Right lobe of liver (tissue), 6 donors: ENCODE measurements at regions not wholly inside any gene's neighbourhood (a gene's known extent, or its start where the extent isn't known, plus 50 kb on each side); places are given as distances from the start of the nearest gene placed in this dataset.
A peak's percentile ranks its signal among the peaks of the same experiment; 100 is the strongest.

ENCODE experiments used
- ATAC-seq, 4 donors: fragments of 200-7000 bp; cut with Tn5 transposase; one replicate each; pipeline ENCODE4 v1.9.1; 2020; ENCODE audit warnings: mild to moderate bottlenecking in 4 of 4, moderate library complexity in 4 of 4
- DNase-seq, 3 donors: peaks; one replicate each; pipeline ENCODE4 v3.0.0-alpha.2; 2020
- H3K27ac ChIP-seq, 3 donors: fragments of 200-600 bp; one replicate each; pipeline ENCODE4 v1.8.0; 2022
- H3K27me3 ChIP-seq, 2 donors: fragments of 200-600 bp; one replicate each; pipeline ENCODE4 v1.8.0; 2022
- H3K36me3 ChIP-seq, 4 donors: fragments of 200-600 bp; sonication (generic) in 1 of 4; one replicate each; pipeline versions ENCODE4 v1.5.1 to v1.8.0; 2017 to 2022; ENCODE audit warnings: control low read depth in 1 of 4
- H3K4me1 ChIP-seq, 4 donors: fragments of 200-600 bp; sonication (generic) in 1 of 4; one replicate each; pipeline versions ENCODE4 v1.5.1 to v1.8.0; 2017 to 2022; ENCODE audit warnings: control low read depth in 1 of 4
- H3K4me3 ChIP-seq, 3 donors: fragments of 200-600 bp; one replicate each; pipeline ENCODE4 v1.8.0; 2022
- H3K9me3 ChIP-seq, 4 donors: fragments of 200-600 bp; sonication (generic) in 1 of 4; one replicate each; pipeline versions ENCODE4 v1.5.1 to v1.8.0; 2017 to 2022; ENCODE audit warnings: control low read depth in 1 of 4
- CTCF ChIP-seq, 4 donors: fragments of 200-600 bp in 3 of 4; fragments of 450-650 bp in 1 of 4; IDR thresholded peaks; one replicate each; pipeline versions ENCODE4 v1.5.1 to v1.8.0; 2016 to 2022; ENCODE audit warnings: antibody characterized with exemption in 4 of 4, mild to moderate bottlenecking in 2 of 4
- POLR2A ChIP-seq: fragments of 450-650 bp; IDR thresholded peaks from one replicate; pipeline ENCODE4 v1.6.1; 2017; ENCODE audit warnings: antibody characterized with exemption, mild to moderate bottlenecking
- WGBS: methylation state at CpG from one replicate; pipeline ENCODE4 v1.1.6; 2018; ENCODE audit warnings: low coverage, low lambda C conversion rate; ENCODE audit not compliant: insufficient coverage; ENCODE audit errors: missing lambda C conversion rate; 5-methylcytosine and 5-hydroxymethylcytosine counted together
- intact Hi-C, 2 donors: fragments of 100-400 bp; cut with DNase I; formaldehyde crosslinking; loops; one replicate each; pipeline versions ENCODE4 v1.11.2 to v1.14.1; 2022
- donor health status: DM: no; HTN: yes; CAD: no.
- donor health status: DM: no; HTN: no; CAD: no.
- donor health status: DM: no; HTN: no; CAD: no.
- donor health status: DM: no; HTN: yes; CAD: no.
- donor health status: DM: no; HTN: yes; CAD: no.

GRCh38 chr14:73795974-73796373 is 55.7 kb upstream of the PTGR2 start:
- intact Hi-C loops, result no loop called here
- H3K27me3 ChIP-seq, result no peaks in the 10 kb centered on the region
- H3K4me1 ChIP-seq, result peaks cover 0 to 29% (median 11%) of the 10 kb centered on the region in 4 donors
- H3K9me3 ChIP-seq, result no peaks in the 10 kb centered on the region
- peak overlapping the region in 2 of 3 donors; percentile 15 to 61 for H3K27ac ChIP-seq
- 8% methylated on average over 1 of the region's 1 CpG for WGBS
- DNase-seq (peak; percentile 59 to 73 (median 65)), ATAC-seq (peak; percentile 76 to 89 (median 84))
- TF ChIP-seq POLR2A (no peak), CTCF (IDR thresholded peaks at IDR 0.05) (no peak)
- H3K36me3 ChIP-seq, result no peaks in the 10 kb centered on the region
- no peak overlapping the region for H3K4me3 ChIP-seq

- Histone ChIP-seq H3K27ac (peak overlapping the region; percentile 49 to 71 (median 61)), H3K9me3 (no peaks in the 10 kb centered on the region), H3K27me3 (no peaks in the 10 kb centered on the region), H3K4me3 (no peak overlapping the region), H3K4me1 (peaks cover 0 to 29% (median 11%) of the 10 kb centered on the region in 4 donors), H3K36me3 (no peaks in the 10 kb centered on the region)
- DNase-seq, result no peak
- ATAC-seq, result no peak
- TF ChIP-seq CTCF (IDR thresholded peaks at IDR 0.05) (no peak), POLR2A (no peak)
- intact Hi-C loops, result no loop called here
- 71% methylated on average over 1 of the region's 3 CpGs for WGBS
These were observed 56.2 kb upstream of the PTGR2 start for GRCh38 chr14:73795466-73795865.

- peak overlapping the region in 2 of 3 donors; percentile 61 to 71 for H3K27ac ChIP-seq
- H3K4me3 ChIP-seq, result no peak overlapping the region
- H3K36me3 ChIP-seq, result no peaks in the 10 kb centered on the region
- DNase-seq, result no peak
- intact Hi-C loops, result no loop called here
- WGBS, result 80% methylated on average over 1 of the region's 1 CpG
- no peaks in the 10 kb centered on the region for H3K27me3 ChIP-seq
- TF ChIP-seq POLR2A (no peak), CTCF (IDR thresholded peaks at IDR 0.05) (no peak)
- H3K4me1 ChIP-seq, result peaks cover 0 to 29% (median 11%) of the 10 kb centered on the region in 4 donors
- no peak for ATAC-seq
- no peaks in the 10 kb centered on the region for H3K9me3 ChIP-seq
These were observed 57.5 kb upstream of the PTGR2 start for GRCh38 chr14:73794146-73794545.

DNA sequence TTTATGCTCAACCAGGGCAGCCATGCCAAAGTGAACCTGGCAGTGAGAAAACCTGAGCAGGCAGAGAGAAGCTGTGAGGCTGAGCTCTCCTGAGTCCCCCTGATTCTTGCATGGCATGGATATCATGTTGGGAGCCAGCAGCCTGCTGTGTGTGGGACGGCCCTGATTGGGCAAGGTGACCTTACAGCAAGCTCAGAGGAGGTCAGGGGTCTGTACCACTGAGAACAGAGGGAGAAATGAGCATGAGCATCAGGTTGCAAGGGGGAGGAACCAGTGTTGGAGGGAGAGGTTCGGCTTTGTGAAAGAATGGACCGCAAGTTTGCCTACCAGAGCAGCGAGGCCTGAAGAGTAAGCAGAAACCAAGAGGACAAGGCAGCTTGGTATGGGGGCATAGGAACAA is 59.1 kb upstream of the PTGR2 start:
- DNase-seq (peak in 1 of 3 donors; percentile 12), ATAC-seq (no peak)
- H3K4me3 ChIP-seq, result no peak overlapping the region
- 96% methylated on average over 4 of the region's 4 CpGs for WGBS
- TF ChIP-seq POLR2A (no peak), CTCF (IDR thresholded peaks at IDR 0.05) (no peak)
- no peaks in the 10 kb centered on the region for H3K27me3 ChIP-seq
- no peak overlapping the region for H3K27ac ChIP-seq
- H3K9me3 ChIP-seq, result no peaks in the 10 kb centered on the region
- intact Hi-C loops, result no loop called here
- peaks cover 0 to 37% (median 11%) of the 10 kb centered on the region in 4 donors for H3K4me1 ChIP-seq
- H3K36me3 ChIP-seq, result no peaks in the 10 kb centered on the region
